Middle frontal gyrus (tissue), 1 donor: ENCODE measurements at regions not wholly inside any gene's neighbourhood (a gene's known extent, or its start where the extent isn't known, plus 50 kb on each side); places are given as distances from the start of the nearest gene placed in this dataset.

Source experiments
- DNase-seq: peaks from one replicate; pipeline ENCODE4 v3.0.0-alpha.2; 2015; ENCODE audit warnings: low spot score; ENCODE audit errors: extremely low spot score

- DNase-seq, result no peak
Observed at GRCh38 chr2:5841126-5841525, 148.9 kb downstream of the SOX11 start.

GRCh38 chr2:5842326-5842725, 150.1 kb downstream of the SOX11 start:
- no peak for DNase-seq

- DNase-seq, result no peak
Observed at GRCh38 chr2:5845798-5846330, 153.7 kb downstream of the SOX11 start.

- no peak for DNase-seq
Observed at GRCh38 chr2:5846881-5847280, 154.7 kb downstream of the SOX11 start.

- DNase-seq, result no peak
Observed at GRCh38 chr2:5849562-5849961, 157.4 kb downstream of the SOX11 start.

- no peak for DNase-seq
Observed at GRCh38 chr2:5851410-5851809, 159.2 kb downstream of the SOX11 start.

- no peak for DNase-seq
Observed at GRCh38 chr2:5854797-5855196, 162.6 kb downstream of the SOX11 start.

GRCh38 chr2:5867056-5867455, 174.9 kb downstream of the SOX11 start:
- no peak for DNase-seq

- no peak for DNase-seq
Observed at GRCh38 chr2:5868931-5869330, 176.7 kb downstream of the SOX11 start.

- DNase-seq, result no peak
Observed at GRCh38 chr2:5869936-5870335, 177.8 kb downstream of the SOX11 start.

- DNase-seq, result no peak
Observed at GRCh38 chr2:5877360-5877759, 185.2 kb downstream of the SOX11 start.

- no peak for DNase-seq
Observed at GRCh38 chr2:5885451-5886173, 193.4 kb downstream of the SOX11 start.

GRCh38 chr2:5886462-5886861, 194.3 kb downstream of the SOX11 start:
- DNase-seq, result no peak

- no peak for DNase-seq
Observed at GRCh38 chr2:5888126-5888525, 195.9 kb downstream of the SOX11 start.

- DNase-seq, result no peak
Observed at GRCh38 chr2:5889519-5889918, 197.3 kb downstream of the SOX11 start.

- no peak for DNase-seq
Observed at GRCh38 chr2:5894355-5894754, 202.2 kb downstream of the SOX11 start.

- DNase-seq, result no peak
Observed at GRCh38 chr2:5895284-5895683, 203.1 kb downstream of the SOX11 start.

GRCh38 chr2:5897249-5897648, 205.1 kb downstream of the SOX11 start:
- DNase-seq, result no peak

GRCh38 chr2:5898667-5899066, 206.5 kb downstream of the SOX11 start:
- DNase-seq, result no peak

- DNase-seq, result no peak
Observed at GRCh38 chr2:5905661-5906060, 213.5 kb downstream of the SOX11 start.

GRCh38 chr2:5908071-5908470, 215.9 kb downstream of the SOX11 start:
- no peak for DNase-seq

GRCh38 chr2:5911718-5912117, 219.5 kb downstream of the SOX11 start:
- DNase-seq, result no peak

- no peak for DNase-seq
Observed at GRCh38 chr2:5913711-5914395, 221.7 kb downstream of the SOX11 start.
